ENCODE measurements at regions not wholly inside any gene's neighbourhood (a gene's known extent, or its start where the extent isn't known, plus 50 kb on each side); places are given as distances from the start of the nearest gene placed in this dataset.
"Not testable (repeated sequence)": the region's sequence is repeated elsewhere in the genome, so short reads cannot be mapped to it uniquely, and the experiment has no call there.

GRCh38 chrX:139342594-139342991 is 187.9 kb upstream of the F9 start:
- not testable (repeated sequence) for H3K27me3 ChIP-seq (ENCODE audit: control insufficient read depth, insufficient read depth, low read length); H3K36me3 ChIP-seq (ENCODE audit: insufficient read depth, low read length); H3K4me2 ChIP-seq (ENCODE audit: low read length); H3K9me3 ChIP-seq (replicated peaks; ENCODE audit: low read length); H3K4me3 ChIP-seq (ENCODE audit: low read length); H3K9ac ChIP-seq (ENCODE audit: low read depth, low read length); H3K4me1 ChIP-seq (ENCODE audit: control insufficient read depth, insufficient read depth, low read length)

- H3K4me3 ChIP-seq (ENCODE audit: low read length); H3K9ac ChIP-seq (ENCODE audit: low read depth, low read length); H3K9me3 ChIP-seq (replicated peaks; ENCODE audit: low read length); H3K36me3 ChIP-seq (ENCODE audit: insufficient read depth, low read length); H3K27me3 ChIP-seq (ENCODE audit: control insufficient read depth, insufficient read depth, low read length); H3K4me2 ChIP-seq (ENCODE audit: low read length); H3K4me1 ChIP-seq (ENCODE audit: control insufficient read depth, insufficient read depth, low read length): not testable (repeated sequence)
These were observed 188.5 kb upstream of the F9 start for GRCh38 chrX:139341855-139342593.

GRCh38 chrX:139332441-139332840 is 198.1 kb upstream of the F9 start:
- Histone ChIP-seq H3K4me1 (ENCODE audit: control insufficient read depth, insufficient read depth, low read length) (no peaks in the 10 kb centered on the region), H3K9ac (ENCODE audit: low read depth, low read length) (no peak overlapping the region), H3K4me2 (ENCODE audit: low read length) (no peak overlapping the region), H3K36me3 (ENCODE audit: insufficient read depth, low read length) (no peaks in the 10 kb centered on the region), H3K9me3 (replicated peaks; ENCODE audit: low read length) (no peaks in the 10 kb centered on the region), H3K27me3 (ENCODE audit: control insufficient read depth, insufficient read depth, low read length) (no peaks in the 10 kb centered on the region), H3K4me3 (ENCODE audit: low read length) (no peak overlapping the region)

- H3K9me3 ChIP-seq (replicated peaks; ENCODE audit: low read length), result no peaks in the 10 kb centered on the region
- no peaks in the 10 kb centered on the region for H3K36me3 ChIP-seq (ENCODE audit: insufficient read depth, low read length)
- H3K4me3 ChIP-seq (ENCODE audit: low read length), result no peak overlapping the region
- H3K4me2 ChIP-seq (ENCODE audit: low read length), result no peak overlapping the region
- H3K9ac ChIP-seq (ENCODE audit: low read depth, low read length), result no peak overlapping the region
- H3K4me1 ChIP-seq (ENCODE audit: control insufficient read depth, insufficient read depth, low read length), result no peaks in the 10 kb centered on the region
- no peaks in the 10 kb centered on the region for H3K27me3 ChIP-seq (ENCODE audit: control insufficient read depth, insufficient read depth, low read length)
These were observed 203.2 kb upstream of the F9 start for GRCh38 chrX:139327355-139327754.

- H3K27me3 ChIP-seq (ENCODE audit: control insufficient read depth, insufficient read depth, low read length), result no peaks in the 10 kb centered on the region
- no peak overlapping the region for H3K4me3 ChIP-seq (ENCODE audit: low read length)
- H3K4me2 ChIP-seq (ENCODE audit: low read length), result no peak overlapping the region
- no peaks in the 10 kb centered on the region for H3K36me3 ChIP-seq (ENCODE audit: insufficient read depth, low read length)
- H3K9ac ChIP-seq (ENCODE audit: low read depth, low read length), result no peak overlapping the region
- H3K4me1 ChIP-seq (ENCODE audit: control insufficient read depth, insufficient read depth, low read length), result no peaks in the 10 kb centered on the region
- no peaks in the 10 kb centered on the region for H3K9me3 ChIP-seq (replicated peaks; ENCODE audit: low read length)
These were observed 205.8 kb upstream of the F9 start for GRCh38 chrX:139324756-139325155.

GRCh38 chrX:139320661-139321354 is 209.7 kb upstream of the F9 start:
- H3K9me3 ChIP-seq (replicated peaks; ENCODE audit: low read length); H3K27me3 ChIP-seq (ENCODE audit: control insufficient read depth, insufficient read depth, low read length); H3K36me3 ChIP-seq (ENCODE audit: insufficient read depth, low read length); H3K4me1 ChIP-seq (ENCODE audit: control insufficient read depth, insufficient read depth, low read length); H3K9ac ChIP-seq (ENCODE audit: low read depth, low read length); H3K4me3 ChIP-seq (ENCODE audit: low read length); H3K4me2 ChIP-seq (ENCODE audit: low read length): not testable (repeated sequence)

- H3K36me3 ChIP-seq (ENCODE audit: insufficient read depth, low read length); H3K9me3 ChIP-seq (replicated peaks; ENCODE audit: low read length); H3K27me3 ChIP-seq (ENCODE audit: control insufficient read depth, insufficient read depth, low read length); H3K4me2 ChIP-seq (ENCODE audit: low read length); H3K4me1 ChIP-seq (ENCODE audit: control insufficient read depth, insufficient read depth, low read length); H3K9ac ChIP-seq (ENCODE audit: low read depth, low read length); H3K4me3 ChIP-seq (ENCODE audit: low read length): not testable (repeated sequence)
These were observed 223.9 kb upstream of the F9 start for GRCh38 chrX:139306675-139307074.

GRCh38 chrX:139304471-139304870 is 226.1 kb upstream of the F9 start:
- Histone ChIP-seq H3K27me3 (ENCODE audit: control insufficient read depth, insufficient read depth, low read length) (no peaks in the 10 kb centered on the region), H3K4me1 (ENCODE audit: control insufficient read depth, insufficient read depth, low read length) (no peaks in the 10 kb centered on the region), H3K36me3 (ENCODE audit: insufficient read depth, low read length) (no peaks in the 10 kb centered on the region), H3K9ac (ENCODE audit: low read depth, low read length) (no peak overlapping the region), H3K9me3 (replicated peaks; ENCODE audit: low read length) (no peaks in the 10 kb centered on the region), H3K4me2 (ENCODE audit: low read length) (no peak overlapping the region), H3K4me3 (ENCODE audit: low read length) (no peak overlapping the region)

- H3K9me3 ChIP-seq (replicated peaks; ENCODE audit: low read length), result no peaks in the 10 kb centered on the region
- H3K4me2 ChIP-seq (ENCODE audit: low read length), result no peak overlapping the region
- no peak overlapping the region for H3K9ac ChIP-seq (ENCODE audit: low read depth, low read length)
- H3K4me1 ChIP-seq (ENCODE audit: control insufficient read depth, insufficient read depth, low read length), result no peaks in the 10 kb centered on the region
- H3K36me3 ChIP-seq (ENCODE audit: insufficient read depth, low read length), result no peaks in the 10 kb centered on the region
- H3K27me3 ChIP-seq (ENCODE audit: control insufficient read depth, insufficient read depth, low read length), result no peaks in the 10 kb centered on the region
- H3K4me3 ChIP-seq (ENCODE audit: low read length), result no peak overlapping the region
These were observed 231.2 kb upstream of the F9 start for GRCh38 chrX:139299309-139299708.

GRCh38 chrX:139298437-139298836 is 232.1 kb upstream of the F9 start:
- Histone ChIP-seq H3K36me3 (ENCODE audit: insufficient read depth, low read length) (no peaks in the 10 kb centered on the region), H3K4me1 (ENCODE audit: control insufficient read depth, insufficient read depth, low read length) (no peaks in the 10 kb centered on the region), H3K9ac (ENCODE audit: low read depth, low read length) (no peak overlapping the region), H3K4me3 (ENCODE audit: low read length) (no peak overlapping the region), H3K4me2 (ENCODE audit: low read length) (no peak overlapping the region), H3K9me3 (replicated peaks; ENCODE audit: low read length) (no peaks in the 10 kb centered on the region), H3K27me3 (ENCODE audit: control insufficient read depth, insufficient read depth, low read length) (no peaks in the 10 kb centered on the region)

GRCh38 chrX:139297638-139298037 is 232.9 kb upstream of the F9 start:
- Histone ChIP-seq H3K4me1 (ENCODE audit: control insufficient read depth, insufficient read depth, low read length) (no peaks in the 10 kb centered on the region), H3K9ac (ENCODE audit: low read depth, low read length) (no peak overlapping the region), H3K27me3 (ENCODE audit: control insufficient read depth, insufficient read depth, low read length) (no peaks in the 10 kb centered on the region)

GRCh38 chrX:139293991-139294390 is 236.5 kb upstream of the F9 start:
- no peaks in the 10 kb centered on the region for H3K27me3 ChIP-seq (ENCODE audit: control insufficient read depth, insufficient read depth, low read length)
- no peak overlapping the region for H3K4me3 ChIP-seq (ENCODE audit: low read length)
- H3K36me3 ChIP-seq (ENCODE audit: insufficient read depth, low read length), result no peaks in the 10 kb centered on the region
- no peaks in the 10 kb centered on the region for H3K4me1 ChIP-seq (ENCODE audit: control insufficient read depth, insufficient read depth, low read length)
- H3K9ac ChIP-seq (ENCODE audit: low read depth, low read length), result no peak overlapping the region
- H3K9me3 ChIP-seq (replicated peaks; ENCODE audit: low read length), result no peaks in the 10 kb centered on the region
- H3K4me2 ChIP-seq (ENCODE audit: low read length), result no peak overlapping the region

More at GRCh38 chrX:139297638-139298037, 232.9 kb upstream of the F9 start:
- no peak overlapping the region for H3K4me2 ChIP-seq (ENCODE audit: low read length)
- no peak overlapping the region for H3K4me3 ChIP-seq (ENCODE audit: low read length)
- H3K36me3 ChIP-seq (ENCODE audit: insufficient read depth, low read length), result no peaks in the 10 kb centered on the region
- H3K9me3 ChIP-seq (replicated peaks; ENCODE audit: low read length), result no peaks in the 10 kb centered on the region
